OCI-LY7 (cell line): ENCODE measurements at regions not wholly inside any gene's neighbourhood (a gene's known extent, or its start where the extent isn't known, plus 50 kb on each side); places are given as distances from the start of the nearest gene placed in this dataset.

Experiments
- BruUV-seq: library from RNA; stranded (reverse); fragments of 400-500 nt; replicated peaks from 2 replicates; lab custom pipeline; 2021; lab: Mats Ljungman, UMichigan
- CTCF ChIA-PET: fragments of 300-600 bp; sonication (Branson Sonifier 250); formaldehyde crosslinking; loops from one replicate; lab custom pipeline; 2022; ENCODE audit warnings: antibody characterized with exemption; ENCODE audit not compliant: unreplicated experiment; lab: Charles Lee
- POLR2A ChIA-PET: fragments of 300-600 bp; sonication (Branson Sonifier 250); formaldehyde crosslinking; loops from one replicate; lab custom pipeline; 2022; ENCODE audit warnings: antibody characterized with exemption; lab: Charles Lee
- DNase-seq: peaks from one replicate; pipeline ENCODE4 v3.0.0-alpha.2; 2015; ENCODE audit warnings: low spot score
- H2AFZ ChIP-seq: fragments of 200-600 bp; sonication (generic), shearing (Covaris generic); 2 replicates; pipeline ENCODE4 v1.6.1; 2014; ENCODE audit warnings: mild to moderate bottlenecking, antibody characterized with exemption, low read length, moderate library complexity
- H3K27ac ChIP-seq: fragments of 200-600 bp; sonication (generic); 2 replicates; pipeline ENCODE4 v1.5.1; 2014; ENCODE audit warnings: mixed run types, low read depth, mild to moderate bottlenecking, moderate library complexity, low read length, inconsistent platforms; ENCODE audit not compliant: poor library complexity, severe bottlenecking
- H3K36me3 ChIP-seq: fragments of 200-600 bp; sonication (generic); 2 replicates; pipeline ENCODE4 v1.6.1; 2014; ENCODE audit warnings: mild to moderate bottlenecking, antibody characterized with exemption, low read length, moderate library complexity, mixed read lengths; ENCODE audit not compliant: insufficient read depth
- H3K4me1 ChIP-seq: fragments of 200-600 bp; sonication (generic); 2 replicates; pipeline ENCODE4 v1.5.1; 2014; ENCODE audit warnings: mild to moderate bottlenecking, low read length; ENCODE audit not compliant: insufficient read depth, poor library complexity, severe bottlenecking
- H3K4me2 ChIP-seq: fragments of 200-600 bp; sonication (generic); 2 replicates; pipeline ENCODE4 v1.6.1; 2014; ENCODE audit warnings: mild to moderate bottlenecking, low read length
- H3K4me3 ChIP-seq: fragments of 200-600 bp; sonication (generic); 2 replicates; pipeline ENCODE4 v1.5.1; 2014; ENCODE audit warnings: mild to moderate bottlenecking, low read depth, low read length; ENCODE audit not compliant: poor library complexity, severe bottlenecking
- H3K79me2 ChIP-seq: fragments of 200-600 bp; sonication (generic); 2 replicates; pipeline ENCODE4 v1.6.1; 2016; ENCODE audit warnings: low read depth, mild to moderate bottlenecking, low read length, moderate library complexity, mixed read lengths; ENCODE audit not compliant: insufficient read depth
- H3K9me2 ChIP-seq: fragments of 200-600 bp; sonication (generic); 2 replicates; pipeline ENCODE4 v1.6.1; 2016; ENCODE audit warnings: mild to moderate bottlenecking, low read length, mixed read lengths; ENCODE audit not compliant: insufficient read depth
- H3K9me3 ChIP-seq: fragments of 200-600 bp; sonication (generic); 2 replicates; pipeline ENCODE4 v1.6.1; 2014; ENCODE audit warnings: mild to moderate bottlenecking, mixed run types, low read length, mixed read lengths
- H4K20me1 ChIP-seq: fragments of 200-600 bp; sonication (generic); 2 replicates; pipeline ENCODE4 v1.6.1; 2014; ENCODE audit warnings: mild to moderate bottlenecking, antibody characterized with exemption, low read length, moderate library complexity, mixed read lengths; ENCODE audit not compliant: insufficient read depth
- CTCF ChIP-seq: fragments of 200-600 bp; sonication (generic); conservative IDR thresholded peaks from 2 replicates; pipeline ENCODE4 v1.5.1; 2014; ENCODE audit warnings: mild to moderate bottlenecking, antibody characterized with exemption, low read length, moderate library complexity, mixed read lengths
- EZH2phosphoT487 ChIP-seq: fragments of 200-600 bp; sonication (generic); IDR thresholded peaks from 2 replicates; pipeline ENCODE4 v1.6.1; 2018; ENCODE audit warnings: low read depth, borderline replicate concordance, mild to moderate bottlenecking, mixed run types, antibody characterized with exemption, low read length, moderate library complexity, mixed read lengths
- intact Hi-C: fragments of 100-400 bp; cut with micrococcal nuclease; formaldehyde crosslinking; loops from one replicate; pipeline ENCODE4 v1.10.0; 2022; ENCODE audit not compliant: unreplicated experiment

- Histone ChIP-seq H3K4me2 (no peak overlapping the region), H3K36me3 (no peaks in the 10 kb centered on the region), H3K4me1 (no peaks in the 10 kb centered on the region), H4K20me1 (no peaks in the 10 kb centered on the region), H3K4me3 (no peak overlapping the region), H3K27ac (no peak overlapping the region), H3K79me2 (no peaks in the 10 kb centered on the region), H2AFZ (no peak overlapping the region), H3K9me2 (no peaks in the 10 kb centered on the region), H3K9me3 (0 out of 2 replicates have a peak, but pooled peaks cover 14% of the 10 kb centered on the region)
- intact Hi-C loops: no loop called here
- BruUV-seq: no TSS peak
- TF ChIP-seq EZH2phosphoT487: no peak
- TF ChIP-seq CTCF: no peak
- DNase-seq: no peak
- ChIA-PET POLR2A (no interaction called here), CTCF (no interaction called here)
Observed at GRCh38 chr9:78397045-78397444, 100.1 kb downstream of the PSAT1 start.

GRCh38 chr9:78397454-78397853 lies 100.5 kb downstream of the PSAT1 start:
- H3K36me3 ChIP-seq: no peaks in the 10 kb centered on the region
- TF ChIP-seq EZH2phosphoT487: no peak
- TF ChIP-seq CTCF: no peak
- intact Hi-C loops: no loop called here
- ChIA-PET POLR2A (no interaction called here), CTCF (no interaction called here)
- BruUV-seq: no TSS peak
- no peak for DNase-seq
- H3K9me2 ChIP-seq: no peaks in the 10 kb centered on the region
- no peak overlapping the region for H2AFZ ChIP-seq
- H4K20me1 ChIP-seq: no peaks in the 10 kb centered on the region
- no peak overlapping the region for H3K4me3 ChIP-seq
- H3K4me2 ChIP-seq: no peak overlapping the region
- H3K9me3 ChIP-seq: 0 out of 2 replicates have a peak, but pooled peaks cover 14% of the 10 kb centered on the region
- no peaks in the 10 kb centered on the region for H3K4me1 ChIP-seq
- no peaks in the 10 kb centered on the region for H3K79me2 ChIP-seq
- no peak overlapping the region for H3K27ac ChIP-seq

GRCh38 chr9:78399153-78399552 lies 102.2 kb downstream of the PSAT1 start:
- Histone ChIP-seq H3K36me3 (no peaks in the 10 kb centered on the region), H2AFZ (no peak overlapping the region), H4K20me1 (no peaks in the 10 kb centered on the region), H3K4me1 (no peaks in the 10 kb centered on the region), H3K9me2 (no peaks in the 10 kb centered on the region), H3K4me2 (no peak overlapping the region), H3K9me3 (0 out of 2 replicates have a peak, but pooled peaks cover 14% of the 10 kb centered on the region), H3K4me3 (no peak overlapping the region), H3K27ac (no peak overlapping the region), H3K79me2 (no peaks in the 10 kb centered on the region)
- intact Hi-C loops: no loop called here
- DNase-seq: no peak
- ChIA-PET POLR2A (interaction anchor here (0.7 kb wide), 1 partner anchor 105 kb away, joined by 4 read pairs; no protein-coding TSS in a partner anchor), CTCF (no interaction called here)
- no peak for TF ChIP-seq CTCF
- BruUV-seq: no TSS peak
